Common myeloid progenitor, CD34-positive (primary cell): ENCODE measurements at regions not wholly inside any gene's neighbourhood (a gene's known extent, or its start where the extent isn't known, plus 50 kb on each side); places are given as distances from the start of the nearest gene placed in this dataset.
A peak's percentile ranks its signal among the peaks of the same experiment; 100 is the strongest.

ENCODE experiments used
- CTCF ChIA-PET: fragments of 350-600 bp; sonication (Branson Sonifier 250); formaldehyde crosslinking; loops from one replicate; lab custom pipeline; 2021; ENCODE audit warnings: antibody characterized with exemption; lab: Charles Lee
- POLR2A ChIA-PET: fragments of 350-600 bp; sonication (Branson Sonifier 250); formaldehyde crosslinking; loops from one replicate; lab custom pipeline; 2021; ENCODE audit warnings: antibody characterized with exemption; lab: Charles Lee
- DNase-seq, 3 donors: peaks; one replicate each; pipeline versions ENCODE4 v3.0.0 to v3.0.0-alpha.2; 2013
- H3K27ac ChIP-seq, 2 experiments: 1 replicate in 1 of 2; 2 replicates in 1 of 2; pipeline ENCODE4 v1.7.0; 2013; ENCODE audit warnings: inconsistent platforms in 2 of 2, low read length in 2 of 2, mild to moderate bottlenecking in 2 of 2, low read depth in 1 of 2, moderate library complexity in 1 of 2; ENCODE audit not compliant: severe bottlenecking in 2 of 2, insufficient read depth in 1 of 2, poor library complexity in 1 of 2
- H3K27me3 ChIP-seq, 5 experiments: replicated peaks in 2 of 5; 1 replicate in 3 of 5; 2 replicates in 2 of 5; pipeline versions ENCODE4 v1.6.1 to v1.7.0; 2013; ENCODE audit warnings: low read length in 4 of 5, mild to moderate bottlenecking in 2 of 5, moderate library complexity in 2 of 5, inconsistent platforms in 1 of 5; ENCODE audit not compliant: insufficient read depth in 5 of 5, control insufficient read depth in 4 of 5
- H3K36me3 ChIP-seq, 4 experiments: 1 replicate in 2 of 4; 2 replicates in 2 of 4; pipeline versions ENCODE4 v1.6.1 to v1.7.0; 2013; ENCODE audit warnings: low read length in 3 of 4, control low read depth in 1 of 4, mild to moderate bottlenecking in 1 of 4; ENCODE audit not compliant: control insufficient read depth in 4 of 4, insufficient read depth in 4 of 4
- H3K4me1 ChIP-seq, 4 experiments: 1 replicate in 3 of 4; 2 replicates in 1 of 4; pipeline versions ENCODE4 v1.6.1 to v1.7.1; 2013; ENCODE audit warnings: low read length in 3 of 4, mild to moderate bottlenecking in 3 of 4, control low read depth in 1 of 4, inconsistent platforms in 1 of 4, moderate library complexity in 1 of 4; ENCODE audit not compliant: control insufficient read depth in 4 of 4, insufficient read depth in 4 of 4; ENCODE audit errors: control extremely low read depth in 1 of 4
- H3K4me3 ChIP-seq, 7 experiments: 1 replicate in 4 of 7; 2 replicates in 3 of 7; pipeline versions ENCODE4 v1.5.1 to v1.7.0; 2013; ENCODE audit warnings: mild to moderate bottlenecking in 7 of 7, low read length in 6 of 7, moderate library complexity in 6 of 7, inconsistent platforms in 2 of 7, low read depth in 2 of 7, control low read depth in 1 of 7; ENCODE audit not compliant: insufficient read depth in 4 of 7, control insufficient read depth in 1 of 7; ENCODE audit errors: extremely low read depth in 1 of 7
- H3K9me3 ChIP-seq, 5 experiments: 1 replicate in 4 of 5; 2 replicates in 1 of 5; pipeline versions ENCODE4 v1.6.1 to v1.7.1; 2013; ENCODE audit warnings: low read length in 4 of 5, mild to moderate bottlenecking in 2 of 5, inconsistent platforms in 1 of 5, low read depth in 1 of 5, moderate library complexity in 1 of 5; ENCODE audit not compliant: control insufficient read depth in 4 of 5, insufficient read depth in 2 of 5; ENCODE audit errors: control extremely low read depth in 1 of 5
- WGBS: methylation state at CpG from one replicate; pipeline ENCODE4 v1.1.5; 2013; ENCODE audit not compliant: insufficient coverage; 5-methylcytosine and 5-hydroxymethylcytosine counted together

- H3K9me3 ChIP-seq: no peaks in the 10 kb centered on the region
- H3K4me3 ChIP-seq: peak overlapping the region in 1 of 7 experiments; percentile 29
- no peak overlapping the region for H3K27ac ChIP-seq
- CTCF ChIA-PET: interaction anchor here (1.0 to 4.8 kb wide), 9 partner anchors 10 to 276 kb away, joined by 3 to 20 read pairs (median 7); no protein-coding TSS in a partner anchor
- WGBS: 25% methylated on average over 4 of the region's 6 CpGs
- H3K36me3 ChIP-seq: no peaks in the 10 kb centered on the region
- no peaks in the 10 kb centered on the region for H3K27me3 ChIP-seq
- POLR2A ChIA-PET: no interaction called here
- peak in 2 of 3 donors; percentile 52 to 60 for DNase-seq
- H3K4me1 ChIP-seq: peaks cover 0 to 35% (median 26%) of the 10 kb centered on the region in 4 experiments
These were observed 106.2 kb upstream of the DLX2 start for GRCh38 chr2:172208791-172209325.

- H3K9me3 ChIP-seq: no peaks in the 10 kb centered on the region
- H3K4me1 ChIP-seq: peaks cover 0 to 34% (median 26%) of the 10 kb centered on the region in 4 experiments
- POLR2A ChIA-PET: no interaction called here
- CTCF ChIA-PET: interaction anchor here (4.0 kb wide), 1 partner anchor 16 kb away, joined by 17 read pairs; no protein-coding TSS in a partner anchor
- no peak overlapping the region for H3K27ac ChIP-seq
- no peak for DNase-seq
- H3K36me3 ChIP-seq: no peaks in the 10 kb centered on the region
- H3K4me3 ChIP-seq: no peak overlapping the region
- H3K27me3 ChIP-seq: no peaks in the 10 kb centered on the region
These were observed 107.9 kb upstream of the DLX2 start for GRCh38 chr2:172210599-172210998.

DNA sequence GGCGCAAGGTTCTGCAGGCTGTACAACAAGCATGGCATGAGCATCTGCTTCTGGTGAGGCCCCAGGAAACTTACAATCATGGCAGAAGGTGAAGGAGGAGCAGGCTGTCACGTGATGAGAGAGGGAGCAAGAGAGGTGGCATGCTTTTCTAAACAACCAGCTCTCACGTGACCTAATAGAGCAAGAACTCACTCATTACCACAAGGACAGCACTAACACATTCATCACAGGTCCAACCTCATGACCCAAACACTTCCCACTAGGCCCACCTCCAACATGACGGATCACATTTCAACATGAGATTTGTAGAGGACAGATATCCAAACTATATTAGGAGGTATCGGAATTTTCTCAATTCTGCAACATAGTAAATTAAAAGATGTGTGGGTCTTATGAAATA is 108.8 kb upstream of the DLX2 start:
- DNase-seq: no peak
- H3K4me1 ChIP-seq: peaks cover 2 to 43% (median 32%) of the 10 kb centered on the region in 4 experiments
- no peak overlapping the region for H3K4me3 ChIP-seq
- no peak overlapping the region for H3K27ac ChIP-seq
- H3K27me3 ChIP-seq: no peaks in the 10 kb centered on the region
- 100% methylated on average over 1 of the region's 5 CpGs for WGBS
- H3K36me3 ChIP-seq: no peaks in the 10 kb centered on the region
- POLR2A ChIA-PET: no interaction called here
- no peaks in the 10 kb centered on the region for H3K9me3 ChIP-seq
- CTCF ChIA-PET: interaction anchor here (0.7 kb wide), 1 partner anchor 37 kb away, joined by 3 read pairs; no protein-coding TSS in a partner anchor

- H3K9me3 ChIP-seq: no peaks in the 10 kb centered on the region
- peaks cover 2 to 50% (median 34%) of the 10 kb centered on the region in 4 experiments for H3K4me1 ChIP-seq
- no peaks in the 10 kb centered on the region for H3K36me3 ChIP-seq
- no peak overlapping the region for H3K4me3 ChIP-seq
- WGBS: 70% methylated on average over 5 of the region's 12 CpGs
- no peak overlapping the region for H3K27ac ChIP-seq
- POLR2A ChIA-PET: no interaction called here
- no peak for DNase-seq
- CTCF ChIA-PET: interaction anchor here (1.2 kb wide), 1 partner anchor 42 kb away, joined by 3 read pairs; no protein-coding TSS in a partner anchor
- H3K27me3 ChIP-seq: no peaks in the 10 kb centered on the region
These were observed 110.6 kb upstream of the DLX2 start for GRCh38 chr2:172213116-172213860.

DNA sequence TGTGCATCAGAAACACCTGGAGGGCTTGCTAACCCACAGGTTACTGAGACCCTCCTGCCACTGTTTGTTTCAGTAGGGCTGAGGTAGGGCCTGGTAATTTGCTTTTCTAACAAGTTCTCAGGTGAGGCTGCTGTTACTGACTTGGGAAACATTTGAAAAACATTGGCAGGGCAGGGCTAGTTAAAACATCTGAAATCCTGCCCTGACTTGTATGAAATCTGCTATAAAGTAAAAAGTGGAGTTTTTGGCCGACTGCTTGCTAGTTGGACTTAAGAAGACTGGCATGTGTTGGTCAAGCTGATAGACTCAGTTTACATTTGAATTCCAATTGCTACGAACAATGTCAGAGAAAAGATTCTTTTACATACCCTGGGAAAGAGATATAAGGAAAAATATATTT is 111.6 kb upstream of the DLX2 start:
- no peak for DNase-seq
- H3K27me3 ChIP-seq: no peaks in the 10 kb centered on the region
- H3K36me3 ChIP-seq: no peaks in the 10 kb centered on the region
- no peak overlapping the region for H3K4me3 ChIP-seq
- ChIA-PET CTCF (no interaction called here), POLR2A (no interaction called here)
- WGBS: 100% methylated on average over 1 of the region's 2 CpGs
- H3K27ac ChIP-seq: no peak overlapping the region
- no peaks in the 10 kb centered on the region for H3K9me3 ChIP-seq
- peaks cover 2 to 50% (median 29%) of the 10 kb centered on the region in 4 experiments for H3K4me1 ChIP-seq

DNA sequence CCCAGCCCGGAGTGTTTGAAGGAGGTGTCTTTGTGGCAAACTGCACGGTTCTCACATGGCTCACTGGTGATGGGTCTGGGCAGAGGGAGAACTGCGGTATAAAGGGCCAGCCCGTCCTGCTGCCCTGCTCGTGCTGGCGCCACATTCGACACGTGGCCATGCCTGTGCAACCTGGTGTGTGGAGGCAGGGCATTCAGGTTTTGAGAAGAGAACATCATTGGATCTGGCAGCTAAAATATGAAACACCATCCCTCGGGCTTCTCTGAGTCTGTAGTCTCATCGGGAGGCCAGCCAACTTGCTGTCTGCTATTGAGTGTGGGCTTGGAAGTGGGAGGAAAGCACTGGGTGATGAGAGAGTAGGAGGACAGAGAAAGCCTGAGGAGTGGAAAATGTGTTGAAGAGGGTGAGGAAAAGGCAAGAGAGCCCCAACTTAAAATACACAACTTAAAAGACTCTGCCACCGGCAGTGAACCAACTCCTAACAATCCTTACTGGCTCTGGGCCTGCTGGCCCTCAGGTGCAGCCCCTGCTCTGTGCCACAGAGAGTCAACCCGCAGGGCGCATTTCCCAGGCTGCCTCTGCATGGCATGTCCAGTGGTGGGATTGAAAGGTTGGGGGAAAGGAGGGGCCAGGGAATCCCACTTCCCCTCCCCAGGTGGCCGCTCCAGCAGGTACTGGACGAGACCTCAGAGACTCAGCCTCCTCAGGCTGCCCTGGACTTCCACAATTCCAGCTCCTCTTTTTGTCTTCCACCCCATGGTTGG is 112.7 kb upstream of the DLX2 start:
- peaks cover 5 to 54% (median 31%) of the 10 kb centered on the region in 4 experiments for H3K4me1 ChIP-seq
- no peaks in the 10 kb centered on the region for H3K27me3 ChIP-seq
- no peak overlapping the region for H3K4me3 ChIP-seq
- DNase-seq: no peak
- ChIA-PET CTCF (interaction anchor here (0.8 to 2.7 kb wide), 5 partner anchors 10 to 246 kb away, joined by 3 to 11 read pairs (median 3); no protein-coding TSS in a partner anchor), POLR2A (no interaction called here)
- H3K27ac ChIP-seq: no peak overlapping the region
- no peaks in the 10 kb centered on the region for H3K36me3 ChIP-seq
- WGBS: 95% methylated on average over 10 of the region's 15 CpGs
- H3K9me3 ChIP-seq: no peaks in the 10 kb centered on the region
